ENCODE measurements at regions not wholly inside any gene's neighbourhood (a gene's known extent, or its start where the extent isn't known, plus 50 kb on each side); places are given as distances from the start of the nearest gene placed in this dataset.

DNA sequence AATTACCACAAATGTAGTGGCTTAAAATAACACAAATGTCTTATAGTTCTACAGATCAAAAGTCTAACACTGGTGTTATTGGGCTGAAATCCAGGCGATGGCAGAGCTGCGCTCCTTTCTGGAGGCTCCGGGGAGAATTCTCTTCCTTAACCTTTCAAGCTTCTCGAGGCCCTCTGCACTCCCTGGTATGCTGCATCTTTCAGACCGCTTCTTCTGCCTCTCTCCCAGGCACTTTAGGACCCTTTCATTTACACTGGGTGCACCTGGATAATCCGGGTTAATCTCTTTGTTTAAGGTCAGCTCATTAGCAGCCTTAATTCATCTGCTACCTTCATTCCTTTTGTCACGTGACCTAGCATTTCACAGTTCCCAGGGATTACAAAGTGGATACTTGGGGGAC is 211.3 kb upstream of the RFC3 start:
- WGBS, 2 donors: 71% methylated on average over 7 of the region's 7 CpGs
- TF ChIP-seq, protein P1, sequence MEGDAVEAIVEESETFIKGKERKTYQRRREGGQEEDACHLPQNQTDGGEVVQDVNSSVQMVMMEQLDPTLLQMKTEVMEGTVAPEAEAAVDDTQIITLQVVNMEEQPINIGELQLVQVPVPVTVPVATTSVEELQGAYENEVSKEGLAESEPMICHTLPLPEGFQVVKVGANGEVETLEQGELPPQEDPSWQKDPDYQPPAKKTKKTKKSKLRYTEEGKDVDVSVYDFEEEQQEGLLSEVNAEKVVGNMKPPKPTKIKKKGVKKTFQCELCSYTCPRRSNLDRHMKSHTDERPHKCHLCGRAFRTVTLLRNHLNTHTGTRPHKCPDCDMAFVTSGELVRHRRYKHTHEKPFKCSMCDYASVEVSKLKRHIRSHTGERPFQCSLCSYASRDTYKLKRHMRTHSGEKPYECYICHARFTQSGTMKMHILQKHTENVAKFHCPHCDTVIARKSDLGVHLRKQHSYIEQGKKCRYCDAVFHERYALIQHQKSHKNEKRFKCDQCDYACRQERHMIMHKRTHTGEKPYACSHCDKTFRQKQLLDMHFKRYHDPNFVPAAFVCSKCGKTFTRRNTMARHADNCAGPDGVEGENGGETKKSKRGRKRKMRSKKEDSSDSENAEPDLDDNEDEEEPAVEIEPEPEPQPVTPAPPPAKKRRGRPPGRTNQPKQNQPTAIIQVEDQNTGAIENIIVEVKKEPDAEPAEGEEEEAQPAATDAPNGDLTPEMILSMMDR (IDR thresholded peaks at IDR 0.05): peak in 1 of 9 donors; percentile 34
- Histone ChIP-seq H3K27me3 (no peaks in the 10 kb centered on the region), H3K4me1 (peaks cover 0 to 25% (median 19%) of the 10 kb centered on the region in 9 donors), H3K4me3 (no peak overlapping the region), H3K36me3 (no peaks in the 10 kb centered on the region), H3K9me3 (peaks cover 0 to 13% (median 0%) of the 10 kb centered on the region in 11 donors), H3K27ac (no peak overlapping the region)
- DNase-seq (no peak), ATAC-seq (no peak)
- intact Hi-C loops (cut with DNase I): loop anchor here in 1 of 10 donors (2.0 kb wide), 1 partner anchor 46 kb away; no protein-coding TSS in a partner anchor

DNA sequence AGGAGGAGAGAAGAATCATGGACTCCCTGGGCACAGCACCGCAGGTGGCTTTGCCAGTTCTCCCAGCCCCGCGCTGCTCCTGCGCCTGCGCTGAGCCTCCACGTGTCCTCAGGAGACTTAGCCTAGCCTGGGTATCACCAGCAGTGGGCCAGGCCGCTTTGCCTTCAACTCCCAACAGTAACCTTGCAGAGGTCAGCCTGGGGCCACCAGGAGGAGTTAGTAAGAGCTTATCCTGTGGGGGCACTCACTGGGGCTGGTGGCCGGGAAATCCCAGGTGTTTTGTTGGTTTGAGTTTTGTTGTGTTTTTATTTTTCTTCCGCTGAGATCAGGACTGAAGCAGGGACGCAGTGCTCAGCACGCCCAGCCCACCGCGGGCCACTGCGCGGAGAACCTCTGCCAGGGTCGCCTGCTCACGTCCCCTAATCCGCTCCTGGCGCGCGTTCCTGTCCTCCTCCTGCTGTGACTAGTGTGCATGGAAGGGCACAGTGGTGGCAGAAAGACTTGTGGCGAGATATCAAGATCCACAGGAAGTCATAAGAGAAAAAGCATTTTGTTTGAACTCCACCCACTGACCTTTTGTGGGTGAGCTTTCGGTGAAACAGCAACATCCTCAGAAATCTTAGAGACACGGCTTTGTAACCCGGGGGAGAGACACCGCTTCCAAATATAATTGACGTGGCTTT is 207.4 kb upstream of the RFC3 start:
- H3K9me3 ChIP-seq: no peaks in the 10 kb centered on the region
- H3K4me3 ChIP-seq: peak overlapping the region in 9 of 10 donors; percentile 16 to 52 (median 42)
- H3K27ac ChIP-seq: peak overlapping the region; percentile 77 to 98 (median 90)
- H3K4me1 ChIP-seq: peaks cover 0 to 52% (median 28%) of the 10 kb centered on the region in 9 donors
- peak; percentile 82 to 93 (median 87) for ATAC-seq
- H3K27me3 ChIP-seq: no peaks in the 10 kb centered on the region
- intact Hi-C loops (cut with DNase I): loop anchor here in 6 of 10 donors (2.0 to 10.0 kb wide), 8 partner anchors 56 to 114 kb away; no protein-coding TSS in a partner anchor
- TF ChIP-seq, protein P1 (IDR thresholded peaks at IDR 0.05): peak in 4 of 9 donors; percentile 11 to 42 (median 24)
- peak; percentile 77 to 81 for DNase-seq
- no peaks in the 10 kb centered on the region for H3K36me3 ChIP-seq
- 25 to 30% methylated on average over 27 of the region's 27 CpGs for WGBS, 2 donors

DNA sequence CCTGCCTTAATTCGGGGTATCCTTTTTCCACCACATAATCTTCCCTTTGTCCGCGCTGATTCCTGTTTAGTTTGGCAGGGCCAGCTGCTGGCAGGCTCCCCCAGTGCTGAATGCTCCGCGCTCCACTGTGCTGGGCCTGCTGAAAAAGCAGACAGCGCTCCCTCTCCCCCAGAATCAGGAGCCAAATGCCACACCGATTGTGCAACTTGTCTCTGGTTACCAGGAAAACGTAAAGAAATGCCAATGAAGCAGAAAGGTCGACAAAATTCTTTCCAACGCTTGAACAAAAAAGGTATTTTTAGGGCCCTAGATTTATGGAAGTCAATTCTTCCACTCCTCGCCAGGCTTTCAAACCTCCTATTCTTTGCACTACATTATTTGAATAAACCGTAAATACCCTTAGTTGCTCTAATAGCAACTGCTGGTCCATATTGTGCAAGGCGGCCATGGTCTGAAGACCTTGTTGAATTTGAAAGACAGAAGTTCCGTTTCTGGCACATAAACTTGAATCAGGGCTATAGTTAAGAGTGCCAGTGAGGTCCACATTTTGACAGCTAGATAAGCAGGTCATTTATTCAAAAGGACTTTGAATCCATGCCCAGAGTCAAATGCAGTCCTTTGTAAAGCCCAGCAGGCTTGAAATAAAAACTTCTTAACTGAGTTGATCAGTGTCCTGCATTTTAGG is 206.7 kb upstream of the RFC3 start:
- intact Hi-C loops (cut with DNase I): loop anchor here in 6 of 10 donors (2.0 to 10.0 kb wide), 8 partner anchors 56 to 114 kb away; no protein-coding TSS in a partner anchor
- peak; percentile 70 to 78 for DNase-seq
- H3K4me3 ChIP-seq: peak overlapping the region in 9 of 10 donors; percentile 16 to 52 (median 42)
- H3K27me3 ChIP-seq: no peaks in the 10 kb centered on the region
- TF ChIP-seq, protein P1 (IDR thresholded peaks at IDR 0.05): no peak
- peak; percentile 85 to 95 (median 90) for ATAC-seq
- H3K4me1 ChIP-seq: peaks cover 0 to 55% (median 31%) of the 10 kb centered on the region in 9 donors
- no peaks in the 10 kb centered on the region for H3K9me3 ChIP-seq
- WGBS, 2 donors: 13 to 18% methylated on average over 14 of the region's 14 CpGs
- H3K27ac ChIP-seq: peak overlapping the region; percentile 77 to 98 (median 90)
- no peaks in the 10 kb centered on the region for H3K36me3 ChIP-seq
